Endothelial cell of umbilical vein (primary cell): ENCODE measurements at regions not wholly inside any gene's neighbourhood (a gene's known extent, or its start where the extent isn't known, plus 50 kb on each side); places are given as distances from the start of the nearest gene placed in this dataset.
A peak's percentile ranks its signal among the peaks of the same experiment; 100 is the strongest.

Source experiments
- BruUV-seq: library from RNA; stranded (reverse); fragments of 400-500 nt; replicated peaks from 2 replicates; lab custom pipeline; 2021; lab: Mats Ljungman, UMichigan
- CTCF ChIA-PET: fragments of 300-600, 350-600 bp; sonication (Branson Sonifier 250); formaldehyde crosslinking; loops from one replicate; lab custom pipeline; 2021; ENCODE audit warnings: antibody characterized with exemption, inconsistent platforms; lab: Charles Lee
- POLR2A ChIA-PET: fragments of 300-600, 350-600 bp; sonication (Branson Sonifier 250); formaldehyde crosslinking; loops from one replicate; lab custom pipeline; 2021; ENCODE audit warnings: antibody characterized with exemption, inconsistent platforms; lab: Charles Lee
- DNase-seq: peaks from one replicate; pipeline ENCODE4 v3.0.0-alpha.2; 2011; ENCODE audit warnings: low read depth, low spot score
- FAIRE-seq: peaks from 2 replicates; lab custom pipeline; 2011; peaks lifted over from hg19 to GRCh38; lab: Jason Lieb, UNC
- H2AFZ ChIP-seq: 2 replicates; pipeline ENCODE4 v1.6.0; 2012; ENCODE audit warnings: low read depth, low read length, control low read depth, inconsistent platforms
- H3K27ac ChIP-seq: 2 replicates; pipeline ENCODE4 v1.5.1; 2011; ENCODE audit warnings: low read depth, mild to moderate bottlenecking, control low read depth, low read length, moderate library complexity; ENCODE audit not compliant: insufficient read depth
- H3K27me3 ChIP-seq, 2 experiments: 2 replicates each; pipeline versions ENCODE4 v1.6.0 to v1.6.1; 2011; ENCODE audit warnings: low read length in 2 of 2, mixed read lengths in 1 of 2; ENCODE audit not compliant: control insufficient read depth in 2 of 2, insufficient read depth in 2 of 2
- H3K36me3 ChIP-seq, 2 experiments: 2 replicates in 1 of 2; 3 replicates in 1 of 2; pipeline ENCODE4 v1.5.1; 2011; ENCODE audit warnings: low read length in 2 of 2, mild to moderate bottlenecking in 1 of 2, moderate library complexity in 1 of 2; ENCODE audit not compliant: control insufficient read depth in 2 of 2, insufficient read depth in 2 of 2; ENCODE audit errors: extremely low read depth in 1 of 2
- H3K4me1 ChIP-seq: 3 replicates; pipeline ENCODE4 v1.5.1; 2011; ENCODE audit warnings: mild to moderate bottlenecking, low read length; ENCODE audit not compliant: control insufficient read depth, insufficient read depth; ENCODE audit errors: extremely low read depth
- H3K4me2 ChIP-seq: 2 replicates; pipeline ENCODE4 v1.6.1; 2011; ENCODE audit warnings: low read length, control low read depth, mixed read lengths; ENCODE audit not compliant: insufficient read depth
- H3K4me3 ChIP-seq, 3 experiments: fragments of 200-600 bp in 1 of 3; sonication (generic), shearing (Covaris generic) in 1 of 3; replicated peaks in 1 of 3; 2 replicates each; pipeline ENCODE4 v1.5.1; 2011 to 2016; ENCODE audit warnings: control low read depth in 3 of 3, low read length in 3 of 3, mild to moderate bottlenecking in 2 of 3, inconsistent platforms in 1 of 3, low read depth in 1 of 3, moderate library complexity in 1 of 3; ENCODE audit not compliant: insufficient read depth in 1 of 3
- H3K79me2 ChIP-seq: 2 replicates; pipeline ENCODE4 v1.6.0; 2012; ENCODE audit warnings: low read length, inconsistent platforms; ENCODE audit not compliant: control insufficient read depth, insufficient read depth
- H3K9ac ChIP-seq: replicated peaks from 2 replicates; pipeline ENCODE3; 2011; ENCODE audit warnings: low read length, control low read depth; ENCODE audit not compliant: insufficient read depth; ENCODE audit errors: extremely low read depth
- H3K9me1 ChIP-seq: replicated peaks from 3 replicates; pipeline ENCODE4 v1.6.0; 2011; ENCODE audit warnings: mild to moderate bottlenecking, low read length; ENCODE audit not compliant: control insufficient read depth, insufficient read depth; ENCODE audit errors: extremely low read depth
- H3K9me3 ChIP-seq: replicated peaks from 2 replicates; pipeline ENCODE4 v1.5.1; 2012; ENCODE audit warnings: low read length, inconsistent platforms; ENCODE audit not compliant: control insufficient read depth, insufficient read depth
- H4K20me1 ChIP-seq: replicated peaks from 2 replicates; pipeline ENCODE3; 2011; ENCODE audit warnings: mild to moderate bottlenecking, low read length; ENCODE audit not compliant: control insufficient read depth, insufficient read depth; ENCODE audit errors: extremely low read depth
- CTCF ChIP-seq, 2 donors: IDR thresholded peaks; 1 replicate in 1 of 2; 2 replicates in 1 of 2; pipeline ENCODE4 v1.5.1; 2011; ENCODE audit warnings: low read length in 2 of 2, mild to moderate bottlenecking in 2 of 2, moderate library complexity in 2 of 2, control low read depth in 1 of 2, inconsistent platforms in 1 of 2, low read depth in 1 of 2; ENCODE audit not compliant: insufficient read depth in 1 of 2; ENCODE audit errors: extremely low read depth in 1 of 2
- EZH2 ChIP-seq: IDR thresholded peaks from 2 replicates; pipeline ENCODE4 v1.6.1; 2012; ENCODE audit warnings: borderline replicate concordance, low read depth, mild to moderate bottlenecking, moderate library complexity, low read length, inconsistent platforms; ENCODE audit not compliant: severe bottlenecking
- FOS ChIP-seq: IDR thresholded peaks from 2 replicates; pipeline ENCODE4 v1.6.1; 2011; ENCODE audit warnings: mild to moderate bottlenecking, low read length, moderate library complexity, borderline replicate concordance; ENCODE audit not compliant: insufficient read depth
- JUN ChIP-seq: IDR thresholded peaks from 2 replicates; pipeline ENCODE4 v1.6.1; 2011; ENCODE audit warnings: borderline replicate concordance, low read depth; ENCODE audit not compliant: insufficient read length, insufficient read depth
- MYC ChIP-seq: IDR thresholded peaks from one replicate; pipeline ENCODE4 v1.6.1; 2011; ENCODE audit warnings: mild to moderate bottlenecking, low read depth, low read length
- POLR2A ChIP-seq: IDR thresholded peaks from 2 replicates; pipeline ENCODE4 v1.6.1; 2012; ENCODE audit warnings: low read depth, mild to moderate bottlenecking, control low read depth, low read length
- POLR2AphosphoS5 ChIP-seq: IDR thresholded peaks from 2 replicates; pipeline ENCODE4 v1.6.1; 2012; ENCODE audit warnings: low read depth, mild to moderate bottlenecking, control low read depth, low read length, moderate library complexity; ENCODE audit not compliant: insufficient read depth
- dilution Hi-C: fragments of 300-500 bp; cut with MboI; formaldehyde crosslinking; loops from one replicate; pipeline ENCODE4 v1.15.0; 2019; ENCODE audit warnings: low sequenced_read_pairs; ENCODE audit not compliant: extremely low pct_ligation_motif_present
- intact Hi-C: fragments of 100-400 bp; cut with micrococcal nuclease; formaldehyde crosslinking; loops from one replicate; pipeline ENCODE4 v1.10.0; 2022

DNA sequence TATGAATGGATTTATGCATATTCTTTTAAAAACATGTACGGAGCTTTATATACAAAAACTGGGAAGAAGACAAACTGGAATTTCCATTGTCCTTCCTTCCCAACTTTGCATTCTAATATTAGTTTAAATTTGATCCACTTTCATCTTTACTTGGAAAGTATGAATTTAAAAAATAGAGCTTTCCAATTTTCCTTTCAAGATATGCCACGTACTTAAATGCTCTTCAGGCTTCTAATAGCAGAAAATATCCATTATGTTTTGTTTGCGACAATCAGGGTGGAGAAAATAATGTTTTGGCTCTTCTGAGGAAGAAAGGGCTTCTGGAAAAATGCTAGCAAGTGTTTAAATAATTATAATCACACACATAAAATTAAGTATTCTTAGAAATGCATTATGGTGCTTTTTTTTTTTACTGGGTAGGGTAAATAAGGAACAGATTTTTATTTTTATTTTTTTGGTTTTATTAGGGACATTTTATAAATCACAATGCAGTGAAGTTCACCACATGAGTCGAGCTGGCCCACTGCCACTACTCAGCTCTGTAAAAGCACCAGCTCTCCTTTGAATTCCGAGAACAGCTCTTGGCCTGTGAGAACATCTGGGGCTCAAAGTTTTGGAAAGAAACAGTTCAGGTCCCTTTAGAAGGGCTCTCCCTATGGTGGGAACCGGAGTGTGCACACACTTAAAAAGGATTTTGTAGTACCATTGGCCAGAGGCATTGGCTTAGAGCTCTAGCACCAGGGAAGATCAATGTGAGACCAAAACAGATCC, 287.4 kb upstream of the LYPLAL1 start:
- Histone ChIP-seq H3K36me3 (no peaks in the 10 kb centered on the region), H3K4me3 (no peak overlapping the region), H3K9me1 (no peaks in the 10 kb centered on the region), H2AFZ (no peak overlapping the region), H3K4me1 (peaks cover 5% of the 10 kb centered on the region), H3K27ac (no peak overlapping the region), H3K4me2 (no peak overlapping the region), H3K79me2 (no peaks in the 10 kb centered on the region), H4K20me1 (no peaks in the 10 kb centered on the region), H3K27me3 (no peaks in the 10 kb centered on the region), H3K9me3 (no peaks in the 10 kb centered on the region), H3K9ac (no peak overlapping the region)
- ChIA-PET CTCF (interaction anchor here (0.6 to 1.6 kb wide), 7 partner anchors 8 to 556 kb away, joined by 3 to 6 read pairs (median 3); no protein-coding TSS in a partner anchor), POLR2A (no interaction called here)
- intact Hi-C loops (no loop called here), dilution Hi-C loops (no loop called here)
- DNase-seq (peak; percentile 21), FAIRE-seq (peak; percentile 49)
- TF ChIP-seq POLR2AphosphoS5 (no peak), CTCF (IDR thresholded peaks at IDR 0.05; ENCODE audit: extremely low read depth in 1 of 2, insufficient read depth in 1 of 2, low read depth in 1 of 2, low read length in 2 of 2) (no peak), EZH2 (no peak), MYC (no peak), POLR2A (no peak), JUN (no peak), FOS (no peak)
- BruUV-seq: no TSS peak
